HepG2 (cell line): ENCODE measurements at regions not wholly inside any gene's neighbourhood (a gene's known extent, or its start where the extent isn't known, plus 50 kb on each side); places are given as distances from the start of the nearest gene placed in this dataset.

Source experiments
- ATAC-seq: fragments of 200-7000 bp; cut with Tn5 transposase; 3 replicates; pipeline ENCODE4 v1.9.1; 2020; ENCODE audit warnings: mild to moderate bottlenecking, moderate library complexity
- BruUV-seq: library from RNA; stranded (reverse); fragments of 400-500 nt; replicated peaks from 2 replicates; lab custom pipeline; 2021; lab: Mats Ljungman, UMichigan
- CTCF ChIA-PET: fragments of 300-600 bp; formaldehyde crosslinking; extraction: SDS; loops from one replicate; lab custom pipeline; 2021; ENCODE audit warnings: low total read pairs, inconsistent platforms, low intra/inter-chr PET ratio; lab: Yijun Ruan, JAX
- POLR2A ChIA-PET: fragments of 350-600 bp; sonication (Branson Sonifier 250); formaldehyde crosslinking; loops from one replicate; lab custom pipeline; 2020; ENCODE audit warnings: antibody characterized with exemption, inconsistent platforms; lab: Yijun Ruan, JAX
- DNase-seq: peaks from one replicate; pipeline ENCODE4 v3.0.0-alpha.2; 2015; ENCODE audit warnings: low spot score
- FAIRE-seq: peaks from 3 replicates; lab custom pipeline; 2011; peaks lifted over from hg19 to GRCh38; lab: Jason Lieb, UNC
- H2AFZ ChIP-seq: one replicate; pipeline ENCODE4 v1.6.1; 2011; ENCODE audit warnings: low read length, inconsistent platforms
- H3K27ac ChIP-seq: fragments of 300-600 bp; 3 replicates; pipeline ENCODE4 v1.8.0; 2011; ENCODE audit warnings: mixed run types, mild to moderate bottlenecking, mixed read lengths, low read length, inconsistent platforms; ENCODE audit not compliant: insufficient read depth; ENCODE audit errors: extremely low read length
- H3K27me3 ChIP-seq, 2 experiments: fragments of 200-600 bp in 1 of 2; 2 replicates in 1 of 2; 3 replicates in 1 of 2; pipeline versions ENCODE4 v1.6.0 to v1.8.0; 2011; ENCODE audit warnings: low read length in 2 of 2, mild to moderate bottlenecking in 2 of 2, moderate library complexity in 2 of 2, inconsistent platforms in 1 of 2; ENCODE audit not compliant: insufficient read depth in 2 of 2, control insufficient read depth in 1 of 2
- H3K36me3 ChIP-seq, 2 experiments: fragments of 200-600 bp in 1 of 2; replicated peaks in 1 of 2; 2 replicates in 1 of 2; 3 replicates in 1 of 2; pipeline versions ENCODE4 v1.5.1 to v1.8.0; 2011; ENCODE audit warnings: low read length in 2 of 2, inconsistent platforms in 1 of 2; ENCODE audit not compliant: insufficient read depth in 2 of 2, control insufficient read depth in 1 of 2
- H3K4me1 ChIP-seq: 2 replicates; pipeline ENCODE4 v1.5.1; 2012; ENCODE audit warnings: low read length, inconsistent platforms; ENCODE audit not compliant: insufficient read depth
- H3K4me2 ChIP-seq: 2 replicates; pipeline ENCODE4 v1.6.0; 2011; ENCODE audit warnings: low read depth, low read length, inconsistent platforms
- H3K4me3 ChIP-seq, 3 experiments: fragments of 200-600 bp in 1 of 3; sonication (generic), shearing (Covaris generic) in 1 of 3; replicated peaks in 1 of 3; 2 replicates each; pipeline ENCODE4 v1.5.1; 2011 to 2016; ENCODE audit warnings: low read length in 3 of 3, inconsistent platforms in 2 of 3, low read depth in 2 of 3, mild to moderate bottlenecking in 2 of 3, control low read depth in 1 of 3, mixed read lengths in 1 of 3; ENCODE audit not compliant: insufficient read depth in 1 of 3
- H3K79me2 ChIP-seq: one replicate; pipeline ENCODE4 v1.6.1; 2011; ENCODE audit warnings: low read length, inconsistent platforms; ENCODE audit not compliant: insufficient read depth
- H3K9ac ChIP-seq: 2 replicates; pipeline ENCODE4 v1.6.0; 2011; ENCODE audit warnings: mild to moderate bottlenecking, low read depth, low read length, inconsistent platforms; ENCODE audit not compliant: insufficient read depth
- H3K9me3 ChIP-seq: 2 replicates; pipeline ENCODE4 v1.5.1; 2012; ENCODE audit warnings: mild to moderate bottlenecking, low read length
- H4K20me1 ChIP-seq: 2 replicates; pipeline ENCODE4 v1.6.0; 2011; ENCODE audit warnings: inconsistent platforms, mild to moderate bottlenecking, low read length, moderate library complexity; ENCODE audit not compliant: insufficient read depth
- RERE ChIP-seq: IDR thresholded peaks from 2 replicates; pipeline ENCODE4 v1.6.1; 2016; ENCODE audit warnings: low read depth, missing genetic modification reagents, missing compliant biosample characterization
- TEAD3 ChIP-seq: optimal IDR thresholded peaks from 2 replicates; pipeline ENCODE3; 2016; ENCODE audit warnings: borderline replicate concordance
- ZNF614 ChIP-seq: IDR thresholded peaks from 2 replicates; pipeline ENCODE4 v1.6.1; 2018; ENCODE audit warnings: missing biosample characterization, missing genetic modification reagents, inconsistent platforms, borderline replicate concordance
- WGBS: methylation state at CpG from one replicate; pipeline ENCODE4 v1.1.6; 2017; ENCODE audit warnings: low lambda C conversion rate; 5-methylcytosine and 5-hydroxymethylcytosine counted together
- in situ Hi-C: cut with HindIII; loops from 2 replicates; pipeline ENCODE4 v1.10.0; 2017; ENCODE audit warnings: low pct_unique_long_range_greater_than_20kb; ENCODE audit not compliant: extremely low pct_ligation_motif_present
- intact Hi-C: fragments of 100-400 bp; cut with micrococcal nuclease; formaldehyde crosslinking; loops from one replicate; pipeline ENCODE4 v1.10.0; 2022; ENCODE audit not compliant: unreplicated experiment

- peaks cover 0 to 16% of the 10 kb centered on the region in 2 experiments; a peak in 2 of 5 replicates for H3K27me3 ChIP-seq
- FAIRE-seq = no peak
- no peaks in the 10 kb centered on the region for H4K20me1 ChIP-seq
- H3K79me2 ChIP-seq = no peaks in the 10 kb centered on the region
- intact Hi-C loops (no loop called here), in situ Hi-C loops (no loop called here)
- H3K27ac ChIP-seq = no peak overlapping the region
- 38% methylated on average over 9 of the region's 9 CpGs for WGBS
- H3K4me3 ChIP-seq = no peak overlapping the region
- peak; percentile 27 for DNase-seq
- no peaks in the 10 kb centered on the region for H3K36me3 ChIP-seq
- ATAC-seq = peak; percentile 60
- no peak overlapping the region for H2AFZ ChIP-seq
- BruUV-seq = no TSS peak
- TF ChIP-seq RERE = no peak
- TF ChIP-seq TEAD3 (CRISPR knock-in tag) = peak; percentile 80
- TF ChIP-seq ZNF614 (CRISPR knock-in tag) = no peak
- H3K9ac ChIP-seq = no peak overlapping the region
- H3K4me2 ChIP-seq = no peak overlapping the region
- H3K4me1 ChIP-seq = peaks cover 10% of the 10 kb centered on the region; the same call in 1 of the 2 replicates
- ChIA-PET POLR2A (no interaction called here), CTCF (no interaction called here)
- H3K9me3 ChIP-seq = no peaks in the 10 kb centered on the region
Measured at GRCh38 chr2:167756446-167756845, 490.9 kb downstream of the STK39 start.
